Fibroblast of pulmonary artery (primary cell): ENCODE measurements at regions not wholly inside any gene's neighbourhood (a gene's known extent, or its start where the extent isn't known, plus 50 kb on each side); places are given as distances from the start of the nearest gene placed in this dataset.

ENCODE experiments used
- DNase-seq: peaks from one replicate; pipeline ENCODE4 v3.0.0-alpha.2; 2010; ENCODE audit warnings: low read depth
- H3K4me3 ChIP-seq: replicated peaks from 2 replicates; pipeline ENCODE4 v1.5.1; 2011; ENCODE audit warnings: low read depth, mild to moderate bottlenecking, control low read depth, low read length, moderate library complexity
- TF ChIP-seq, protein P1 (sequence below): IDR thresholded peaks from 2 replicates; pipeline ENCODE4 v1.5.1; 2011; ENCODE audit warnings: mild to moderate bottlenecking, control low read depth, low read length, inconsistent platforms; ENCODE audit errors: missing control alignments

DNA sequence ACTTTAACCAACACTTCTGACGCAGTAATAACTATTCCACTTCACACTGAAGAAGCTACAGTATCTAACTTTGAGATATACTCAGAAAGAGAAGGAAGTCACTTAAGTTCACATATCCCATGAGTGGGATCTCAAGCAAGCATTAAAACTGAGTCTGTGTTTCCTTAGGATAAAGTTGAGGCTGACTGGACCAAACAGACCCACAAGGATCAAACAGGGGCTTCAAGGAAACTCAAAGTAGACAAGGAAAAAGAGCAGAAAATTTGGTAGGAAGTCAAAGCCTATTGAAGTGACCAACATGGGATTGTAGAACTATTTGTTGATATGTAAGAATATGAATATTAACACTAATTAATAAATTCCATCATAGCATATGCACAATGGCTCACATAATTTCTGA lies 294.9 kb downstream of the ADGB start:
- TF ChIP-seq, protein P1, sequence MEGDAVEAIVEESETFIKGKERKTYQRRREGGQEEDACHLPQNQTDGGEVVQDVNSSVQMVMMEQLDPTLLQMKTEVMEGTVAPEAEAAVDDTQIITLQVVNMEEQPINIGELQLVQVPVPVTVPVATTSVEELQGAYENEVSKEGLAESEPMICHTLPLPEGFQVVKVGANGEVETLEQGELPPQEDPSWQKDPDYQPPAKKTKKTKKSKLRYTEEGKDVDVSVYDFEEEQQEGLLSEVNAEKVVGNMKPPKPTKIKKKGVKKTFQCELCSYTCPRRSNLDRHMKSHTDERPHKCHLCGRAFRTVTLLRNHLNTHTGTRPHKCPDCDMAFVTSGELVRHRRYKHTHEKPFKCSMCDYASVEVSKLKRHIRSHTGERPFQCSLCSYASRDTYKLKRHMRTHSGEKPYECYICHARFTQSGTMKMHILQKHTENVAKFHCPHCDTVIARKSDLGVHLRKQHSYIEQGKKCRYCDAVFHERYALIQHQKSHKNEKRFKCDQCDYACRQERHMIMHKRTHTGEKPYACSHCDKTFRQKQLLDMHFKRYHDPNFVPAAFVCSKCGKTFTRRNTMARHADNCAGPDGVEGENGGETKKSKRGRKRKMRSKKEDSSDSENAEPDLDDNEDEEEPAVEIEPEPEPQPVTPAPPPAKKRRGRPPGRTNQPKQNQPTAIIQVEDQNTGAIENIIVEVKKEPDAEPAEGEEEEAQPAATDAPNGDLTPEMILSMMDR: no peak

DNA sequence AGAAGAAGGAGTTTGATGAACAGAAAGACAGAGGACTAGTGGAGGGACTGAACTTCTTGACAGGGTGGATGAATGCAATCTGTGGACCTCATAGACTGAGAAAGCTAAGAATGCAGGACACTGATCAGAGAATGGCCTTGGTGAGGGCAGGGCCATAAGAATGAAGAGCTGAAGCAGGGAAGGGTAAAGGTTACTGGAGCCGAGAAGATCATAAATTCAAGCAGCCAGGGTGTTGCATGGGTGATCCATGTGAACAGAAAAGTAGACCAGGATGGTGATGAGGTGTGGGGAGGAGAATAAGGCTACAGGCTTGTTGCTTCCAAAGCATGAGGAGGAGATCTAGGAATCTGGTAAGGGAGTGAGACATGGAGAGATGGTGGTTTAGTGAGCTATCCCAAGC lies 295.9 kb downstream of the ADGB start:
- TF ChIP-seq, protein P1: no peak
- H3K4me3 ChIP-seq: no peak overlapping the region
- DNase-seq: no peak

More for the DNA sequence above, 294.9 kb downstream of the ADGB start:
- DNase-seq: no peak
- no peak overlapping the region for H3K4me3 ChIP-seq

DNA sequence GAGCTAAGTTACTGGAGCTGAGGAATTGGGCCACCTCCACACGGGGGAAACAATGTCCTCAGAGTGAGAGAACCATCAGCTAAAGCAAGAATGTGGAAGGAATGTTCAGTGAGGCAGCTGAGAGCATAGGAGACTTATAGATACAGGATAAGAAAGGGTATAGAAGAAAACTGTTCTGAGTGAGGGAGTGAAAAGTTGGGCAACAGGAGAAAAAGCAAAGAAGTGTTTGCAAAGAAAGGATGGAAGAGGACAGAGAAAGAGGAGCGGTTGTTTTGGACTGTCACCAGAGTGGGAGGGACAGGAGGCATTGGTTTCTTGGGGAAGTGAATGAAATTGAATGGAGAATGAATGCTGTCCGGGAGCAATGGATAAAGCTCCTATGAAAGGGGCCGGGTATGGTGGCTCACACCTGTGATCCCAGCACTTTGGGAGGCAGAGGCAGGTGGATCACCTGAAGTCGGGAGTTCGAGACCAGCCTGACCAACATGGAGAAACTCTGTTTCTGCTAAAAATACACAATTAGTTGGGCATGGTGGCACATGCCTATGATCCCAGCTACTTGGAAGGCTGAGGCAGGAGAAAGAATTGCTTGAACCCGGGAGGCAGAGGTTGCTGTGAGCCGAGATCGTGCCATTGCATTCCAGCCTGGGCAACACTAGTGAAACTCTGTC lies 296.5 kb downstream of the ADGB start:
- DNase-seq: no peak
- TF ChIP-seq, protein P1: no peak
- H3K4me3 ChIP-seq: no peak overlapping the region

DNA sequence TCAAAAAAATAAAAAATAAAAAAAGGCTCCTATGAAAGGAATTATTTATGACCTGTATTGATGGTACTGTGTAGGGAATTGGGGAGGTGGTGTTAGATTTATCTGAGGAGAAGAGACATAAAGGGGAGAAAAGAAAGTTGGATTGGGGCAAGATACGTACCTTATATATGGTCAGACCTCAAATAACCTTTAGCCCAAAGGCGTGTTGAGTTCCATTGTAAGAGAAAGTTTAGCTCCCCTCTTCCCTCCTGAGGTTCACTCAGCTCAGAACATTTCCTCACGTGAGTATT lies 296.9 kb downstream of the ADGB start:
- H3K4me3 ChIP-seq: no peak overlapping the region
- TF ChIP-seq, protein P1: no peak
- no peak for DNase-seq

DNA sequence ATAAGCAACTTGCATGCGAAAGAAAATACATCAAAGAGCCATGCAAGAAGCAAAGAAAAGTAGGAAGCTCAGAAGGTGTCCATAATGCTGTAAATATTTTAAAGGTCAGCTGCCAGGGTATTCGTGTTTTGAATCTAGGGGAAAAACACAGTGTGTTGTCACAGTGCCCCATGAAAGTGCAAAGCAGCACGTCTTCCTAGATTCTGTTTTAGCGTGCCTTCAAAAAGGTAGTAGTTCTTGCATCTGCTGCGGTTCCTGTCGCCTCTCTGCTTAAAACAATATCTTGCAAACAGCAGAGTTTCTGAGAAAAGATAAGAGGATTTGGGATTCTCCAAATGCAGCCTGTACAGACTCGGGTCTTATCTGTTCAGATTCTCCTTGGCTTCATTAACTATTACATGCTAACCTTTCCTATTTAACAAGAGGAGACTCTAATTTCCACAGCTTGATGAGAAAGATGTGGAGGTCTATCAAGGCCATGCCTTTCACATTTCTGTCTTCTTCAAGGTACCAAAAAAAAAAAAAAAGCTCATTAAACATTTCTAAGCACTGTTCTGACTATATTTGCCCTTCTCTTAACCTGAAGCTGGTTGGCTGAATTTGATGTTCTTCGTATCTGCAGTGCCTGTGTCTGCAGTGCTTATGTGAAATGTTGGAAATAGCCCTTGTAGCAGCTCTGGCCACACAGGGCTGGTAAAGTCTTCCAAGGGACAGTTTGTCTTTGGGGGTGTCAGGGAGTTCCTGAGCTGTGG lies 297.5 kb downstream of the ADGB start:
- no peak for DNase-seq
- TF ChIP-seq, protein P1: no peak
- H3K4me3 ChIP-seq: no peak overlapping the region

DNA sequence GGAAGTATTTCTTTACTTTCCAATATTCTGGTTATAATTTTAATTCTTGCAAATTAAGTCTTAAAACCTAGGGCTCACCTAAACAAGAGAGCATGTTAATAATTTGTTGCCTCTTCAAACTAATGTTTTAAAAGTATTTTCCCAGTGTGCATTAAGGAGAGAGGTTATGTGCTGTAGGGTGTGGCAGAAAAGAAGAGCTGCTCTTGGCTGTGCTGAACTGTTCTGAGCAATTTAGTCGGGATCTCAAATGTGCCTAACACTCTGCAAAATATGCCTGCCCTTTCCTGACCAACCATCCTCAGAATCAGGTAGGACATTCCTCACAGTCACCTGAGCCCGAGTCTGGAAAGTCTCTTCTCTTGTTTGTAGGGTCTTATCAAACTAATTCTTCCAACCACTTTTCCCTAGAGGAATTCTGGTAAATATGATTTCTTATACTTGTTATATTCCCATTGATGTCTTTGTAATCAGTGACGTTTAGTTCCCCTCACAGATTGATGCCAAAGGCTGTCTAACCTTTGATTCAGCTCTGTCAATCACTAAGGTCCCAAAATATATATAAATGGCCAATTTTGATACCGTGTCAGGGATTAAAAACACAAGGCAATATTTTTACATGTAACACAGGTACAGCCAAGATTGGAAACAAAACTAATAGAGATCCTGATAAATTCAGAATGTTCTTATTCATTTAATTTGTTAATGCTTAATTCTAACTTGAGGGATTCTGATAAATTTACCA lies 298.4 kb downstream of the ADGB start:
- TF ChIP-seq, protein P1: no peak

More for the DNA sequence above, 298.4 kb downstream of the ADGB start:
- no peak overlapping the region for H3K4me3 ChIP-seq
- no peak for DNase-seq
